ENCODE measurements at regions not wholly inside any gene's neighbourhood (a gene's known extent, or its start where the extent isn't known, plus 50 kb on each side); places are given as distances from the start of the nearest gene placed in this dataset.

DNA sequence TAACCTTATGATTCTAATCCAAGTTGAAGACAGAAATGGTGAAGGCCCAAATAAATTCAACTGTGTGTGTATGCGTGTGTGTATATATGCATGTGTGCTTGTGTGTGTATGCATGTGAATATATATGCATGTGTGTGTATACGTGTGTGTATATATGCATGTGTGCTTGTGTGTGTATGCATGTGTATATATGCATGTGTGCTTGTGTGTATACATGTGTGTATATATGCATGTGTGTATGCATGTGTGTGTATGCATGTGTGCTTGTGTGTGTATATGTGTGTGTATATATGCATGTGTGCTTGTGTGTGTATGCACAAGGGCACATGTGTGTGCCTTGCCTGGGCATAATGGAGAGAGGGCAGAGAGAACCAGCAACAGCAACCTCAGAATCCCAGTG is 184.7 kb upstream of the PLPP4 start:
- in situ Hi-C loops (cut with HindIII; ENCODE audit: low sequenced_read_pairs): no loop called here

- in situ Hi-C loops (cut with HindIII; ENCODE audit: low sequenced_read_pairs): no loop called here
Observed at GRCh38 chr10:120278069-120278468, 179.0 kb upstream of the PLPP4 start.

DNA sequence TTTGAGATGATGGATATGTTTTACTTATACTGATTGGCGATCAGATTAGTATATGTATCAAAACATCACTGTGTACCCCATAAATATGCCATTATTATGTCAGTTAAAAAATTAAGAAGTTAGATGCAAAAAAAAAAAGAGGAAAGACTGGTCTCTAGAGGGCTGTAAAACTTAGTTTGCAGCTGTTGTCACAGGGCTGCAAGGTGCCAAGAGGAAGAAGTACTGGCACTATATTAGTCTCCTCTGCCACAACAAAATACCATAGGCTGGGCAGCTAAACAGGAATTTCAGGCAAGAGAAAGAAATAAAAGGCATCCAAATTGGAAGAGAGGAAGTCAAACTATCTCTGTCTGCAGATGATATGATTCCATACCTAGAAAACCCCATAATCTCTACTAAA is 177.8 kb upstream of the PLPP4 start:
- in situ Hi-C loops (cut with HindIII; ENCODE audit: low sequenced_read_pairs): no loop called here

- in situ Hi-C loops (cut with HindIII; ENCODE audit: low sequenced_read_pairs): no loop called here
Observed at GRCh38 chr10:120282421-120282820, 174.6 kb upstream of the PLPP4 start.

GRCh38 chr10:120282846-120283492 is 174.1 kb upstream of the PLPP4 start:
- in situ Hi-C loops (cut with HindIII; ENCODE audit: low sequenced_read_pairs): no loop called here

GRCh38 chr10:120285408-120285807 is 171.6 kb upstream of the PLPP4 start:
- in situ Hi-C loops (cut with HindIII; ENCODE audit: low sequenced_read_pairs): no loop called here

GRCh38 chr10:120286280-120286679 is 170.7 kb upstream of the PLPP4 start:
- in situ Hi-C loops (cut with HindIII; ENCODE audit: low sequenced_read_pairs): no loop called here

GRCh38 chr10:120300513-120300912 is 156.5 kb upstream of the PLPP4 start:
- in situ Hi-C loops (cut with HindIII; ENCODE audit: low sequenced_read_pairs): no loop called here

DNA sequence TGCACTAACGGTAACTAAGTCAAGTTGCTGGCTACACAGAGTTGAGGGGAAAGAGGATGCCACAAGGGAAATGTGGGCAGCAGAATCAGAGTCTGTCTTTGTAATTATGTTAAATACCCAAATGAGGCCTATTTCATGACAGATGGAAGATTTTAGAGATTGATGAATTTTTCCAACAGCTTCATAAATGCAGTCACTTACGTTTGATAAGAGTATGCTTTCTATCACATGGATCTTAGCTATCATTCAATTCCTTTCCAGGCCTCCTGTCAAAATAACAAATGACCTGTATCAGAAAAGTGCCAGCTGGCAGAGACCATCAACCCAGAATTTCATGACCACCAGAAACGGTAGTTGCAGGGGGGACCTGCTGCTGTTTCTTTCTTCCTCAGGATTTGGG is 148.4 kb upstream of the PLPP4 start:
- in situ Hi-C loops (cut with HindIII; ENCODE audit: low sequenced_read_pairs): no loop called here

- in situ Hi-C loops (cut with HindIII; ENCODE audit: low sequenced_read_pairs): no loop called here
Observed at GRCh38 chr10:120313715-120314114, 143.3 kb upstream of the PLPP4 start.

- in situ Hi-C loops (cut with HindIII; ENCODE audit: low sequenced_read_pairs): no loop called here
Observed at GRCh38 chr10:120314442-120314841, 142.6 kb upstream of the PLPP4 start.

DNA sequence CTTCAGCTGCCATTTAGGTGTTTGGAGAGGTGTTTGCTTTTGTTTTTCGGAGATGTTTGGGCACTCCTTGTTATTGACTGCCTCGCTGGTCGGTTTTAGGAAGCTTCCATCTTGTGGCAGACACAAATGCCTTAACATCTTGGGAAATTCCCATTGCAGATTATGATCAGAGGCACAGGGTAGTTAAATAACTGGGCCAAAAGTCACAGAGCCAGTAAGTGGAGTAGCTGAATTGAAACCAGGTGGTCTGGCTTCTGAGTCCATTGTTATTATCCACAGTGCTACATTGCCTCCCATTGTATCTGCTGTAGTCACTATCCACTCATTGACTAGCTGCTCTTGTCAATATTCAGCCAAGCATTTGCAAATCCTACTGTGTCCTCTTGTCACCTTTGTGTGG is 138.2 kb upstream of the PLPP4 start:
- in situ Hi-C loops (cut with HindIII; ENCODE audit: low sequenced_read_pairs): no loop called here

GRCh38 chr10:120327675-120328074 is 129.4 kb upstream of the PLPP4 start:
- in situ Hi-C loops (cut with HindIII; ENCODE audit: low sequenced_read_pairs): no loop called here

DNA sequence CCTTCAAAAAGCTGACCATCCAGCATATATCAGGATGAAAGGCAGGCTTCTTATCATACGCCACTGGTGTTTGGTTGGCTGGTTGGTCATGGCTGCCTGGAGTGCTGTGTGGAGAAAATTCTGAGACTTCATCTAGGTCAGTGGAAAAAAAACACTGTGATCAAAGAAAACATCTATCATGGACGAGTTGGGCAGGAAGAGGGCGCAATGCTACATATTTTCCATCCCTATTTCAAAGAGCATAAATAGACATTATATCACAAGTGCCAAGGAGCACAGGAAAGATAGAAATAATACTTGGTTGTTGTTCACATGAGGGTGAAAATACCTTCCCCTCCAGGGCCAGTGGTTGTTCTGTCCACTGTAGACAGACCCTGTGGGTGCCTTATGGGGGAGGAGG is 128.4 kb upstream of the PLPP4 start:
- in situ Hi-C loops (cut with HindIII; ENCODE audit: low sequenced_read_pairs): no loop called here

DNA sequence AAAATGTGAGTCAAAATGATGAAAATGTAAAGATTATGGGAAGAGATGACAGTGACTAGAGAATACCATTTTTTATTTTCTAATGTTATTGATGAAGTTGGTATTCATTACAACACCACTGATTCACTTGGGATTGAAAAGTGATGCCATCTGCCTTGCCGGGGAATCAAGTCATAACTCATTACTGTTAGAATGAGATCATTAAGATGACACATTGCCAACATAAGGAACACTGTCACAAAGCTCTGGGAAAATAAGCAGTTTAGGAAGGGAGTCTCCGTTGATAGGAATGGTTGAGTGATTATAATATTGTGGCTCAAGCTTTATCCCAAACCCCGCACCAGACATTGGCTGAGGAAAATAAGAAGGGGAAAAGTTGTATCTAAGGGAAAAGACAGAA is 121.5 kb upstream of the PLPP4 start:
- in situ Hi-C loops (cut with HindIII; ENCODE audit: low sequenced_read_pairs): no loop called here

DNA sequence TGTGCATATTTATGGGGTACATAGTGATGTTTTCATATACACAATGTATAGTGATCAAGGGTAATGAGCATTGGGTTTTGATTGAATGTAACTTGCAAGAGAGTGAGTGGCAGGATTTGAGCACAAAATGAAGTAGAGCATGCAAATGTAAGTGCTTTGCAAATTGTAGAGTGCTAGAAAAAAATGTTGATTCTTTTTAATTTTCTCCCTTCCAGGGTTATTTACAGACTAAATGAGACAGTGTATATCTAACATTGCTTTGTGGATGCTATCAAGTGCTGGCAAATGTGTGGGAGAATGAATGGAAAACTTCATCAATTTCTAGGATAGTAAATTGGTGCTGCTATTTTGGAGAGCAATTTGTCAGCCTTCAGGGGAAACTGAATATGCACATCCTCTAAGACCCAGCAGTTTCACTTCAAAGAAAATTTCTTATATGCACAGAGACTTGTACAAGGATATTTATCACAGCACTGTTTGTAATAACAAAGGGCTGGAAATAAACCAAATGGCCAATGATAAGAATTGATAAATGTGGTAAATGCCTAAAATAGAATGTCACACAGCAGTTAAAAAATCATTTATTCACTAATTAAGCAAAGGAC is 120.6 kb upstream of the PLPP4 start:
- in situ Hi-C loops (cut with HindIII; ENCODE audit: low sequenced_read_pairs): no loop called here

DNA sequence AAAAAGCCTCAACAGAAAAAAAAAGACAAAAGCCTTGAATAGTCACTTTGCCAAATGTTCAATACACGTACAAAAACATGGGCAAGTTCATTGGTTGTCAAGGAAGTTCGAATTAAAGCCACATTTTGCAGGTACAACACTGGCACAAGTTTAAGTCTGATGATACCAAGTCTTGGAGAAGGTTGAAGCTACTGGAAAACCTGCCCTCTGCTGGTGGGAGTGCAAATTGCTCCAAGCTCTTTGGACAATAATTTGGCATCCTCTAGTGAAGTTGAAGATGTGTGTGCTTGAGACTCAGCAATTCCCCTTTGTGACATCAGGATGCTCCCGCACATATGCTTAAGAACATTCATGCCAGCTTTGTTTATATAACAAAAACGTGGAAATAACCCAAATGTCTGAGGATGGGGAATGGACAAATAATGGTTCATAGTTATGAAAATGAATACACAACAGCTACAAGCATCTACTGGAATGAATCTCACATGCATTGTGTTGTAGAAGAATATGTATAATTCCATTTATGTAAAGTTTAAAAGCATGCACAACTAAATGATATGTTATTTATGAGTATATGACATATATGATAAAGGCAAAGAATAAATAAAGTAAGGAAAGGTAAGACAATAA is 120.0 kb upstream of the PLPP4 start:
- in situ Hi-C loops (cut with HindIII; ENCODE audit: low sequenced_read_pairs): no loop called here

DNA sequence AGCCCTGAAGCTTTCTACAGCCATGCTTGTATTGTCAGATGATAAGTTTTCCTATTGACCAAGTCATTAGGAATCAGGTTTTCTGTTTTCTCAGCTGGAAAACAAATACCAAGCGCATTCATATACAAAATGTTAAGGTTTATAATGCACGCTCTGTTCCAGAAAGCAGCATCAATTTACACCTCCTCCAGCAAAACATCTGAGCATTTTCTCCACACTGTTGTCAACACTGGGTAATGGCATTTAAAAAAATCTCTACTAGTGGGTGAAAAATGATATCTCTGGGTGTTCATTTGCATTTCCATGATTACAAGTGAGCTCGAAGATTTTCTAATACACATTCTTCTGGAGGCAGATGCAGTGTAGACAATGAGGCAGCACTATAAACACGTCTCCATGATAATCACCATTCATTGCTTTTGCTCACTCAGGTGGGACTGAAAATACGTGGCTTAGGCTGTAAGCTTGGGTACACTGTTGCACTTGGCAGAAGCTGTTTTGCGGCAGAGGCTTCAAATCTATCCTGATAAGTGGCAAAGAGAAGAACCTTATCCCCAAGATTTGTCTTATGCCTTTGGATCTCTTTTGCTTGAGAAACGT is 114.8 kb upstream of the PLPP4 start:
- in situ Hi-C loops (cut with HindIII; ENCODE audit: low sequenced_read_pairs): no loop called here

DNA sequence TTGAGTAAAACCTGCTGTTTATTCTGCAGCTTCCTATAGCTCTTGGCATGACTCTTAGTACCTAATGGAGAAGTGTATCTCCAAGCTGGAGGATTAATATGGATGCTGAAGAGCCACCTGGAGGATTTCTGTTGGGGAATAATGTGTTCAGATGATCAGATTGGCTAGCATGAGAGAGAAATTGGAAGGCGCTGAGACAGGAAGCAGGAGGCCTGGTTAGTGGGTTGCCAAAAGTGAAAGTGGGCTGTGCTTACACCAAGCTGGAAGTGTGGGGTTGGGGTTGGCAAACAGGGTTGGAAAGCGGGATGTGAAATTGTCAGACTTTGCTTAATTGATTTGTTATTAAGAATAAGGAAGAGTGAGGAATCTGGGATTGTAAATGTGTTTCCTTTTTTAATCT is 111.8 kb upstream of the PLPP4 start:
- in situ Hi-C loops (cut with HindIII; ENCODE audit: low sequenced_read_pairs): no loop called here

GRCh38 chr10:120347644-120348043 is 109.4 kb upstream of the PLPP4 start:
- in situ Hi-C loops (cut with HindIII; ENCODE audit: low sequenced_read_pairs): no loop called here

DNA sequence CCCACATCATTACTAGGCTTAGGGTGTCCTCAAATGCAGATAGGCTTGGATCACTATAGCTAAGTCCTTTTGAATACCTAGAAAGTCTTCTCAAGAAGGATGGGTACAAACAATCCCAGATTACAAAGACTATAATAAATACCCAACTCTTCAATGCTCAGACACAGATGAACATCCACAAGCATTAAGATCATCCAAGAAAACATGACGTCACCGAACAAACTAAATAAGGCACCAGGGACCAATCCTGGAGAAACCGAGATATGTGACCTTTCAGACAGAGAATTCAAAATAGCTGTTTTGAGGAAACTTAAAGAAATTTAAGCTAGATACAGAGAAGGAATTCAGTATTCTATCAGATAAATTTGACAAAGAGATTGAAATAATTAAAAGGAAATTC is 108.0 kb upstream of the PLPP4 start:
- in situ Hi-C loops (cut with HindIII; ENCODE audit: low sequenced_read_pairs): no loop called here

DNA sequence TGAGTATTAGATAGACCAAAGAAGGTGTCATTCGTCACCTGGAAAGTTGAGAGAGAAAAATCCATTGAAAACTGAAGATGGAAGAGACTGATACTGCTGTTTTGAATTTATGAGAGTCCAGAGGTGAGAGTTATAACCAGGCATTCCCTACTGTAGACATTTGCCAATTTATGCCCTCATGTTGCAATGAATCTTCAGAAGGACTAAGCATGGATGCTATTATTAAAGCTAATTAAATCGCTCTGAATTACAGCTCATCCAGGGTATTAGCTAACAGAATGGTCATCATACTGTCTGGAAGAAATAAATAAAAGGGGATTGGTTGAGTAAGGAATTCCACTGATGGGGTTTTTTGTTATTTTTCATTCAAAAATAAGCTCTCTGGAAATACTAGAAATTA is 101.6 kb upstream of the PLPP4 start:
- in situ Hi-C loops (cut with HindIII; ENCODE audit: low sequenced_read_pairs): no loop called here
